ENCODE measurements at regions not wholly inside any gene's neighbourhood (a gene's known extent, or its start where the extent isn't known, plus 50 kb on each side); places are given as distances from the start of the nearest gene placed in this dataset.
"Not testable (repeated sequence)": the region's sequence is repeated elsewhere in the genome, so short reads cannot be mapped to it uniquely, and the experiment has no call there.

GRCh38 chr5:25020454-25020853 is 375.7 kb upstream of the CDH10 start:
- no peak for DNase-seq (ENCODE audit: low read depth)

GRCh38 chr5:25009063-25009462 is 364.3 kb upstream of the CDH10 start:
- peak; percentile 74 for DNase-seq (ENCODE audit: low read depth)

- DNase-seq (ENCODE audit: low read depth): peak; percentile 76
These were observed 362.0 kb upstream of the CDH10 start for GRCh38 chr5:25006734-25007133.

- no peak for DNase-seq (ENCODE audit: low read depth)
These were observed 361.5 kb upstream of the CDH10 start for GRCh38 chr5:25006237-25006636.

- no peak for DNase-seq (ENCODE audit: low read depth)
These were observed 360.7 kb upstream of the CDH10 start for GRCh38 chr5:25005431-25005830.

- DNase-seq (ENCODE audit: low read depth): peak; percentile 27
These were observed 357.6 kb upstream of the CDH10 start for GRCh38 chr5:25002371-25002770.

- no peak for DNase-seq (ENCODE audit: low read depth)
These were observed 355.0 kb upstream of the CDH10 start for GRCh38 chr5:24999732-25000131.

- no peak for DNase-seq (ENCODE audit: low read depth)
These were observed 353.9 kb upstream of the CDH10 start for GRCh38 chr5:24998641-24999040.

- DNase-seq (ENCODE audit: low read depth): no peak
These were observed 341.5 kb upstream of the CDH10 start for GRCh38 chr5:24986326-24986725.

- DNase-seq (ENCODE audit: low read depth): not testable (repeated sequence)
These were observed 333.8 kb upstream of the CDH10 start for GRCh38 chr5:24978552-24978951.

GRCh38 chr5:24963611-24964010 is 318.8 kb upstream of the CDH10 start:
- no peak for DNase-seq (ENCODE audit: low read depth)

GRCh38 chr5:24923400-24923799 is 278.6 kb upstream of the CDH10 start:
- no peak for DNase-seq (ENCODE audit: low read depth)

GRCh38 chr5:24918676-24919075 is 273.9 kb upstream of the CDH10 start:
- no peak for DNase-seq (ENCODE audit: low read depth)

- DNase-seq (ENCODE audit: low read depth): no peak
These were observed 272.1 kb upstream of the CDH10 start for GRCh38 chr5:24916863-24917262.

GRCh38 chr5:24909210-24909609 is 264.4 kb upstream of the CDH10 start:
- no peak for DNase-seq (ENCODE audit: low read depth)

- DNase-seq (ENCODE audit: low read depth): no peak
These were observed 261.9 kb upstream of the CDH10 start for GRCh38 chr5:24906689-24907088.

GRCh38 chr5:24904981-24905517 is 260.3 kb upstream of the CDH10 start:
- DNase-seq (ENCODE audit: low read depth): peak; percentile 33

GRCh38 chr5:24899180-24899579 is 254.4 kb upstream of the CDH10 start:
- DNase-seq (ENCODE audit: low read depth): peak; percentile 35

- no peak for DNase-seq (ENCODE audit: low read depth)
These were observed 219.5 kb upstream of the CDH10 start for GRCh38 chr5:24864244-24864643.

- DNase-seq (ENCODE audit: low read depth): no peak
These were observed 217.3 kb upstream of the CDH10 start for GRCh38 chr5:24862117-24862516.

- no peak for DNase-seq (ENCODE audit: low read depth)
These were observed 210.7 kb upstream of the CDH10 start for GRCh38 chr5:24855485-24855884.

GRCh38 chr5:24854850-24855249 is 210.1 kb upstream of the CDH10 start:
- DNase-seq (ENCODE audit: low read depth): no peak

- DNase-seq (ENCODE audit: low read depth): no peak
These were observed 209.6 kb upstream of the CDH10 start for GRCh38 chr5:24854350-24854749.

GRCh38 chr5:24850926-24851486 is 206.2 kb upstream of the CDH10 start:
- DNase-seq (ENCODE audit: low read depth): no peak
